ENCODE measurements at regions not wholly inside any gene's neighbourhood (a gene's known extent, or its start where the extent isn't known, plus 50 kb on each side); places are given as distances from the start of the nearest gene placed in this dataset.

DNA sequence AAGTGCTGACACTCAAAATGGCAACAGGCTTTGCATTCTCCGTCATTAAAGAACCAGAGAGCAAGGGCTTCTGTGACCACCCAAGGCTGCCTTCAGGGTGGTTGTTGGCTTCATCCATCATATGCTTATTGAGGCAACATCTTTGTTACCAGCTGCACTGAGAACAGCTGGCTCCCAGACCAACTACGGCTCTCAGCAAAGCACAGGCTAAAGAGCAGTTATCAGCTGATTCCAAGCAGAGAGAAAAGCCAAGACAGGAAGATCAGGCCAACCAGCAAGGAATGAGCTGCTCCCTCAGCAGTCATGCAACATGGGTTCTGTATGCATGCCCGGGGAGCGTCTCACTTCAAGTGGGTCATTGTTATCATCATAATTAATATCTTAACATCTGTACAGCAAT lies 358.9 kb downstream of the ACTL7B start:
- TF ChIP-seq, protein P1, sequence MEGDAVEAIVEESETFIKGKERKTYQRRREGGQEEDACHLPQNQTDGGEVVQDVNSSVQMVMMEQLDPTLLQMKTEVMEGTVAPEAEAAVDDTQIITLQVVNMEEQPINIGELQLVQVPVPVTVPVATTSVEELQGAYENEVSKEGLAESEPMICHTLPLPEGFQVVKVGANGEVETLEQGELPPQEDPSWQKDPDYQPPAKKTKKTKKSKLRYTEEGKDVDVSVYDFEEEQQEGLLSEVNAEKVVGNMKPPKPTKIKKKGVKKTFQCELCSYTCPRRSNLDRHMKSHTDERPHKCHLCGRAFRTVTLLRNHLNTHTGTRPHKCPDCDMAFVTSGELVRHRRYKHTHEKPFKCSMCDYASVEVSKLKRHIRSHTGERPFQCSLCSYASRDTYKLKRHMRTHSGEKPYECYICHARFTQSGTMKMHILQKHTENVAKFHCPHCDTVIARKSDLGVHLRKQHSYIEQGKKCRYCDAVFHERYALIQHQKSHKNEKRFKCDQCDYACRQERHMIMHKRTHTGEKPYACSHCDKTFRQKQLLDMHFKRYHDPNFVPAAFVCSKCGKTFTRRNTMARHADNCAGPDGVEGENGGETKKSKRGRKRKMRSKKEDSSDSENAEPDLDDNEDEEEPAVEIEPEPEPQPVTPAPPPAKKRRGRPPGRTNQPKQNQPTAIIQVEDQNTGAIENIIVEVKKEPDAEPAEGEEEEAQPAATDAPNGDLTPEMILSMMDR (IDR thresholded peaks at IDR 0.05; ENCODE audit: control extremely low read depth, extremely low read depth): no peak
- no peaks in the 10 kb centered on the region for H3K4me1 ChIP-seq (ENCODE audit: control insufficient read depth in 5 of 5, insufficient read depth in 5 of 5, low read length in 5 of 5)
- no peak overlapping the region for H3K9ac ChIP-seq (ENCODE audit: insufficient read depth in 1 of 2, low read length in 2 of 2)
- no peak overlapping the region for H3K4me3 ChIP-seq
- DNase-seq (peak in 2 of 3 donors; percentile 49 to 52), ATAC-seq (ENCODE audit: insufficient read depth, low FRiP score) (no peak)
- no peak overlapping the region for H3K27ac ChIP-seq (ENCODE audit: low read depth in 1 of 2, low read length in 1 of 2)
- peaks cover 0 to 11% (median 2%) of the 10 kb centered on the region in 4 donors for H3K9me3 ChIP-seq (ENCODE audit: control insufficient read depth in 4 of 4, insufficient read depth in 3 of 4, low read length in 3 of 4)
- H3K27me3 ChIP-seq (ENCODE audit: control insufficient read depth in 3 of 3, insufficient read depth in 3 of 3, low read length in 2 of 3): no peaks in the 10 kb centered on the region
- WGBS, 2 donors: 88 to 90% methylated on average over 4 of the region's 4 CpGs
- H3K36me3 ChIP-seq (ENCODE audit: control insufficient read depth in 4 of 4, insufficient read depth in 4 of 4, low read length in 4 of 4): no peaks in the 10 kb centered on the region

DNA sequence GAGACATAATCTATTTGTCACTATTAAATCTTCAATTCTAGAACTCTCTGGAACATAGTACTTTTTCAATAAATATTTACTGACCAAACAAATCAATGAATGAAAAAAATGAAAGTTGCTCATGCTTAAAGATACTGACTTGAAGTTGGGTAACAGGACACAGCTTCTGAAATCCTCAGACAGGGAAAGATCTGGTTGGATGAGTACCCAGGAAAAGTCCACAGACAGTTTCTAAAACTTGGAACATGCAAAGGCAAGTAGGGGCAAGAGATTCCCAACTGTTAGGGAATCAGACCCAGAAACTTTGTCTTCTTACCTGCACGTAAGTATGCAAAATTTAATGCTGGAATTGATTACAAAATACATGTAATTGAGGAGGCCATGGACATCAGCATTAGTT lies 366.2 kb downstream of the ACTL7B start:
- Histone ChIP-seq H3K36me3 (ENCODE audit: control insufficient read depth in 4 of 4, insufficient read depth in 4 of 4, low read length in 4 of 4) (no peaks in the 10 kb centered on the region), H3K9ac (ENCODE audit: insufficient read depth in 1 of 2, low read length in 2 of 2) (no peak overlapping the region), H3K4me1 (ENCODE audit: control insufficient read depth in 5 of 5, insufficient read depth in 5 of 5, low read length in 5 of 5) (no peaks in the 10 kb centered on the region), H3K9me3 (ENCODE audit: control insufficient read depth in 4 of 4, insufficient read depth in 3 of 4, low read length in 3 of 4) (no peaks in the 10 kb centered on the region), H3K27me3 (ENCODE audit: control insufficient read depth in 3 of 3, insufficient read depth in 3 of 3, low read length in 2 of 3) (no peaks in the 10 kb centered on the region), H3K27ac (ENCODE audit: low read depth in 1 of 2, low read length in 1 of 2) (no peak overlapping the region), H3K4me3 (no peak overlapping the region)
- DNase-seq (no peak), ATAC-seq (ENCODE audit: insufficient read depth, low FRiP score) (no peak)
- WGBS, 2 donors: 95 to 97% methylated on average over 1 of the region's 1 CpG
- TF ChIP-seq, protein P1 (IDR thresholded peaks at IDR 0.05; ENCODE audit: control extremely low read depth, extremely low read depth): no peak

DNA sequence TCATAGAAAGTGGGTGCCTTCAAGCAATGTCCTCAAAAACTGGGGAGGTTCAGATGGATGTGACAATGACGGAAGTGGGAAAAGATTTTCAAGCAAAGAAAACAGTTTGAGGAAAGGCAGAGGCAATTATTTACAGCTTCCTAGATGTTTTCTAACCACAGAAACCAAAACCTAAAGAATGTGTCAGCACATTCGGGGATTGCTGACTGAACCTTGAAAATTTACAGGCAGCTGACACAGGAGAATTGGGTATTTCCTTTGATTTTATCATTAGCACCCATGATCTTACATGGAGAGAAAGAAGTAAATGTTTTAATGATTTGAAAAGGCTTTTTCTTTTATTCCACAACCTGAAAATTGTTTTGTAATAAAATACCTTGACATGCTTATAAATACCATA lies 369.0 kb downstream of the ACTL7B start:
- Histone ChIP-seq H3K4me1 (ENCODE audit: control insufficient read depth in 5 of 5, insufficient read depth in 5 of 5, low read length in 5 of 5) (no peaks in the 10 kb centered on the region), H3K27ac (ENCODE audit: low read depth in 1 of 2, low read length in 1 of 2) (no peak overlapping the region), H3K4me3 (no peak overlapping the region), H3K27me3 (ENCODE audit: control insufficient read depth in 3 of 3, insufficient read depth in 3 of 3, low read length in 2 of 3) (no peaks in the 10 kb centered on the region), H3K9me3 (ENCODE audit: control insufficient read depth in 4 of 4, insufficient read depth in 3 of 4, low read length in 3 of 4) (no peaks in the 10 kb centered on the region), H3K36me3 (ENCODE audit: control insufficient read depth in 4 of 4, insufficient read depth in 4 of 4, low read length in 4 of 4) (no peaks in the 10 kb centered on the region), H3K9ac (ENCODE audit: insufficient read depth in 1 of 2, low read length in 2 of 2) (no peak overlapping the region)
- WGBS, 2 donors: 31 to 55% methylated on average over 2 of the region's 2 CpGs
- TF ChIP-seq, protein P1 (IDR thresholded peaks at IDR 0.05; ENCODE audit: control extremely low read depth, extremely low read depth): no peak
- ATAC-seq (ENCODE audit: insufficient read depth, low FRiP score) (no peak), DNase-seq (no peak)

DNA sequence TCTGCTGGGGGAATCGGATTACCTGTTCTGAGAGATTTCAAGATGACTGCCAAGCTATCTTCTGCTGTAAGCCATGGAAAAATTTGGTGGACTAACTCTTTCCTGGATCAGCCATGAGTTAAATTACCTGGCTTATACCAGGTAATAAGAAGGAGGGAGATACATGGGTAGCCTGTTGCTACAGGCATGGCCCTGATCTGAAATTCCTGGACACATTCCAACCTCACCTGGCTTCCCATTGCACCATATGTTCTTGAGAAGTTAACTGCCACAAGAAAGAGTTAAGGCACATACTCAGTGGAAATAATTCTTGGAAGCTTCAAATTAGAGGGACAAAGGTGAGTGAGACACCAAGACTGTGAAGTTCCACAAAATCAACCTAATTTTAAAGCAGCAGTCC lies 371.3 kb downstream of the ACTL7B start:
- ATAC-seq (ENCODE audit: insufficient read depth, low FRiP score): no peak
- Histone ChIP-seq H3K27ac (ENCODE audit: low read depth in 1 of 2, low read length in 1 of 2) (no peak overlapping the region), H3K27me3 (ENCODE audit: control insufficient read depth in 3 of 3, insufficient read depth in 3 of 3, low read length in 2 of 3) (no peaks in the 10 kb centered on the region), H3K9ac (ENCODE audit: insufficient read depth in 1 of 2, low read length in 2 of 2) (no peak overlapping the region), H3K36me3 (ENCODE audit: control insufficient read depth in 4 of 4, insufficient read depth in 4 of 4, low read length in 4 of 4) (no peaks in the 10 kb centered on the region), H3K4me3 (no peak overlapping the region), H3K4me1 (ENCODE audit: control insufficient read depth in 5 of 5, insufficient read depth in 5 of 5, low read length in 5 of 5) (no peaks in the 10 kb centered on the region), H3K9me3 (ENCODE audit: control insufficient read depth in 4 of 4, insufficient read depth in 3 of 4, low read length in 3 of 4) (no peaks in the 10 kb centered on the region)
- TF ChIP-seq, protein P1 (IDR thresholded peaks at IDR 0.05; ENCODE audit: control extremely low read depth, extremely low read depth): no peak
- WGBS, 2 donors: 97 to 100% methylated on average over 1 of the region's 1 CpG
- DNase-seq: no peak
